Mesendoderm (in vitro differentiated cells): ENCODE measurements at regions not wholly inside any gene's neighbourhood (a gene's known extent, or its start where the extent isn't known, plus 50 kb on each side); places are given as distances from the start of the nearest gene placed in this dataset.

Experiments used
- DNase-seq: peaks from one replicate; pipeline ENCODE4 v3.0.0; 2013
- H2AK5ac ChIP-seq: 2 replicates; pipeline ENCODE4 v1.6.1; 2013; ENCODE audit warnings: low read length, inconsistent platforms
- H2BK120ac ChIP-seq: 2 replicates; pipeline ENCODE4 v1.6.1; 2013; ENCODE audit warnings: low read depth, mild to moderate bottlenecking, low read length, moderate library complexity, mixed read lengths
- H2BK15ac ChIP-seq: replicated peaks from 2 replicates; pipeline ENCODE4 v1.6.1; 2013; ENCODE audit warnings: low read depth, mild to moderate bottlenecking, moderate library complexity
- H2BK5ac ChIP-seq: 2 replicates; pipeline ENCODE4 v1.6.1; 2013; ENCODE audit warnings: low read length, inconsistent platforms
- H3K18ac ChIP-seq: 2 replicates; pipeline ENCODE4 v1.6.1; 2013; ENCODE audit warnings: mild to moderate bottlenecking, low read length, mixed read lengths
- H3K23ac ChIP-seq: one replicate; pipeline ENCODE4 v1.6.1; 2013; ENCODE audit warnings: low read length
- H3K27ac ChIP-seq: 2 replicates; pipeline ENCODE4 v1.5.1; 2013; ENCODE audit warnings: low read depth, mild to moderate bottlenecking, inconsistent platforms, low read length, moderate library complexity
- H3K27me3 ChIP-seq: 2 replicates; pipeline ENCODE4 v1.6.1; 2013; ENCODE audit warnings: low read length, control low read depth, mild to moderate bottlenecking, inconsistent platforms; ENCODE audit not compliant: insufficient read depth, poor library complexity
- H3K36me3 ChIP-seq: 2 replicates; pipeline ENCODE4 v1.6.1; 2013; ENCODE audit warnings: low read length, inconsistent platforms; ENCODE audit not compliant: control insufficient read depth, insufficient read depth
- H3K4ac ChIP-seq: one replicate; pipeline ENCODE4 v1.6.1; 2013; ENCODE audit warnings: low read depth, mild to moderate bottlenecking, low read length, moderate library complexity
- H3K4me1 ChIP-seq: 2 replicates; pipeline ENCODE4 v1.6.1; 2013; ENCODE audit warnings: low read depth, low read length, inconsistent platforms; ENCODE audit not compliant: control insufficient read depth
- H3K4me2 ChIP-seq: 2 replicates; pipeline ENCODE4 v1.6.1; 2013; ENCODE audit warnings: low read length
- H3K4me3 ChIP-seq: 2 replicates; pipeline ENCODE4 v1.5.1; 2013; ENCODE audit warnings: mild to moderate bottlenecking, low read length
- H3K56ac ChIP-seq: one replicate; pipeline ENCODE4 v1.6.1; 2013; ENCODE audit warnings: low read length
- H3K79me1 ChIP-seq: 2 replicates; pipeline ENCODE4 v1.6.1; 2013; ENCODE audit warnings: low read length, inconsistent platforms
- H3K79me2 ChIP-seq: 2 replicates; pipeline ENCODE4 v1.6.1; 2013; ENCODE audit warnings: mild to moderate bottlenecking, low read length; ENCODE audit not compliant: control insufficient read depth, insufficient read depth
- H3K9ac ChIP-seq: 2 replicates; pipeline ENCODE4 v1.6.1; 2013; ENCODE audit warnings: low read length, inconsistent platforms
- H4K5ac ChIP-seq: one replicate; pipeline ENCODE4 v1.6.1; 2013; ENCODE audit warnings: low read length
- H4K8ac ChIP-seq: one replicate; pipeline ENCODE4 v1.6.1; 2013; ENCODE audit warnings: low read depth, mild to moderate bottlenecking, control low read depth, low read length, moderate library complexity
- WGBS: extraction: QIAGEN DNeasy Blood & Tissue Kit; methylation state at CpG from one replicate; pipeline ENCODE4 v1.1.7; 2013; ENCODE audit warnings: low lambda C conversion rate, missing lambda C conversion rate; ENCODE audit not compliant: insufficient coverage; ENCODE audit errors: extremely low coverage; 5-methylcytosine and 5-hydroxymethylcytosine counted together

DNA sequence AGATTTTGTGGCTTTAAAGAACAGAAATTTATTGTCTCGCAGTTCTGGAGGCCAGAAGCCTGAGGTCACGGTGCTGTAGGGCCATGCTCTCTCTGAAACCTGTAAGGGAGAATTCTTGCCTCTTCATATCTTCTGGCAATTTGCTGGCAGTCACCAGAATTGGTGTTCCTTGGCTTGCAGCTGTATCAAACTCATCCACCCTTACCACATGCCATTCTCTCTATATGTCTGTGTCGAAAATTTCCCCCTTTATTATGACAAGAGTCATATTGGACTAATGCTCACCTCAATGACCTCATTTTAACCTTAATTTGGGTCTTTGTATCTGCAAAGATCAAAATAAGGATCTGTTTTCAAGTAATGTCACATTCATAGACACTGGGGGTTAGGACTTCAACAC lies 266.7 kb downstream of the IL20RB start:
- Histone ChIP-seq H3K9ac (no peak overlapping the region), H3K4me3 (no peak overlapping the region), H3K36me3 (no peaks in the 10 kb centered on the region), H3K79me1 (no peaks in the 10 kb centered on the region), H4K5ac (no peak overlapping the region), H2BK15ac (no peak overlapping the region), H2BK5ac (no peak overlapping the region), H3K4me2 (no peak overlapping the region), H2AK5ac (no peak overlapping the region), H3K23ac (no peak overlapping the region), H3K4ac (no peak overlapping the region), H3K18ac (no peak overlapping the region), H3K79me2 (no peaks in the 10 kb centered on the region), H3K27ac (no peak overlapping the region), H3K27me3 (no peaks in the 10 kb centered on the region), H2BK120ac (no peak overlapping the region), H3K4me1 (no peaks in the 10 kb centered on the region), H4K8ac (no peak overlapping the region), H3K56ac (no peak overlapping the region)
- no peak for DNase-seq
- WGBS: no CpG with 5 or more reads among the region's 3 CpGs

DNA sequence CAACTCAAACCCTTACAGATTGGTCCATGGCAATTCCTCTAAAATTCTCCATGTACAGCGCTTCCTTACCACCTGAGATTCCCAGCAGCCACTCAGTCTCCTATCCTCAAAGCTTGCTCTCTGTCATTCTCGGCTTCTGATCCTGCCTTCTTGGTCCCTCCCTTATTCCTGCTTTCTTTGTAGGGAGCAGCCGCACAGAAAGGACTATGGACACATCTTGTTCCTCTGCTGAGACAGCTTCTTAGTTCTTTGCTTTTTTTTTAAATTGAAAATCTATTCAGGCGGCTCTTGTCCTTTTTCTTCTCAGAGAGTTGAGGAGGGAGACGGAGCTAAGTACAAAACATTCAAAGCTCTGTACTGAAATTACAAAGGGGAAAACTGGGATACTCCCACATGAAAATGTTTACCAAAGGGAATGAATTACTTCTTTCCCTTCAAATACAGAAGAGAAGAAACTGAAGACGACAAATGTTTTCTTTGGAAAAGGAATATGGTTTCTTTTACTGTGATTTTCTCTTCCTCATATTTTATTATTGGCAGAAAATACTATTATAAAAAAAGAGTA lies 285.1 kb downstream of the IL20RB start:
- Histone ChIP-seq H3K79me2 (no peaks in the 10 kb centered on the region), H2BK120ac (no peak overlapping the region), H2BK5ac (no peak overlapping the region), H3K27me3 (no peaks in the 10 kb centered on the region), H3K9ac (no peak overlapping the region), H2AK5ac (no peak overlapping the region), H3K4ac (no peak overlapping the region), H3K4me3 (no peak overlapping the region), H2BK15ac (no peak overlapping the region), H3K36me3 (no peaks in the 10 kb centered on the region), H3K56ac (no peak overlapping the region), H3K79me1 (no peaks in the 10 kb centered on the region), H3K23ac (no peak overlapping the region), H4K8ac (no peak overlapping the region), H3K4me1 (no peaks in the 10 kb centered on the region), H3K4me2 (no peak overlapping the region), H4K5ac (no peak overlapping the region), H3K27ac (no peak overlapping the region), H3K18ac (no peak overlapping the region)
- no peak for DNase-seq
- WGBS: no CpG with 5 or more reads among the region's 6 CpGs

DNA sequence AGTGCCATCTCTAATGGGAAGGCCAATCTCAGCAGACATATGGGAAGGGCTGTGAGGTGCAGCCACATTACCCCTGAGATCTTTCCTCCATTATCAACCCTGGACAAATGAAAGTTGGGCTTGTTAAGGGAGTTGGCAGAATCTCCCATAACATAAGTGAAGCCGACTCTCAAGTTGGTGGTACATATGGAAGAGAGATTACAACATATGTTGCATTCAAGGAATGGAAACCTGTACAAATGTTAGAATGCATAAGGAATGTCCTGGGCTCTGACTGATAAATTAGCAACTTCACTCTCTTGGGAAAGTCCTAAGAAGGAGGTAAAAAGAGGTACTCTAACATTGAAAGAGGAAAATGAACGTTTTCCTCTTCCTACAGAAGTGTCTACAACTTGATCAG lies 288.7 kb downstream of the IL20RB start:
- no peak for DNase-seq
- H4K5ac ChIP-seq: no peak overlapping the region
- no peak overlapping the region for H2BK5ac ChIP-seq
- H3K23ac ChIP-seq: no peak overlapping the region
- H3K36me3 ChIP-seq: no peaks in the 10 kb centered on the region
- H3K4ac ChIP-seq: no peak overlapping the region
- H2BK120ac ChIP-seq: no peak overlapping the region
- H3K27me3 ChIP-seq: no peaks in the 10 kb centered on the region
- no peak overlapping the region for H2AK5ac ChIP-seq
- H3K79me2 ChIP-seq: no peaks in the 10 kb centered on the region
- H3K18ac ChIP-seq: no peak overlapping the region
- no peaks in the 10 kb centered on the region for H3K4me1 ChIP-seq
- H3K4me2 ChIP-seq: no peak overlapping the region
- H3K79me1 ChIP-seq: no peaks in the 10 kb centered on the region
- WGBS: no CpG with 5 or more reads among the region's 2 CpGs
- H4K8ac ChIP-seq: no peak overlapping the region
- no peak overlapping the region for H3K9ac ChIP-seq
- no peak overlapping the region for H3K27ac ChIP-seq
- no peak overlapping the region for H2BK15ac ChIP-seq
- H3K56ac ChIP-seq: no peak overlapping the region
- no peak overlapping the region for H3K4me3 ChIP-seq

DNA sequence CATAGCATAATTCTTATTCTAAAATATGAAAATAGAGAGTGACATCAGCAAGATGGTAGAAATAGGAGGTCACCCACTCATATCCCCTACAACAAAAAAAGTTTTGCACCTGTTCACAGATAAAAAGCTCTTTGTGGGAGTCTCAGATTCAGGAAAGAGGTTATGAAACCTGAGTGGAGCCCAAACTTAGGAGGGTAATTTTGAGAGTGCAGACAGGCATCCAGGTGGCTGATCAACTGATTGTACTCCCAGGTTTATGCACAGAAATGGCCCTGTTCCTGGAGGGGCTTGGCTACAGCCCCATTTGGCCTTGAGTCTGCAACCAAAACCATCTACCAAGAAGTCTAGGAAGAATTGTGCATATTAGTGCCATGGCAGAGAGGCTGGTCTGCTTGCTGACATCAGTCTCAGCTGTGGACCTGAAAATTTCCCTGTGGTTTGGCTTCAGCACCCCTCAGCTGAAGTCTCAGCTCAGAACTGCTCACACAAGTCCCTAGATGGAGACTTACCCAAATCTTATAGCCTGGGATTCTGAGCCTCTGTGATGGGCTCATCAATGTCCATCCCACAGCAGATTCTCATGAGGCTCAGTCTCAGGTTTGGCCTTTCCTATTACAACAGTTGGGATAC lies 291.6 kb downstream of the IL20RB start:
- Histone ChIP-seq H3K4me1 (no peaks in the 10 kb centered on the region), H2BK15ac (no peak overlapping the region), H4K5ac (no peak overlapping the region), H3K18ac (no peak overlapping the region), H3K4ac (no peak overlapping the region), H3K27ac (no peak overlapping the region), H3K79me1 (no peaks in the 10 kb centered on the region), H2BK120ac (no peak overlapping the region), H2BK5ac (no peak overlapping the region), H2AK5ac (no peak overlapping the region), H3K36me3 (no peaks in the 10 kb centered on the region), H3K27me3 (no peaks in the 10 kb centered on the region), H4K8ac (no peak overlapping the region), H3K23ac (no peak overlapping the region), H3K79me2 (no peaks in the 10 kb centered on the region), H3K9ac (no peak overlapping the region), H3K4me3 (no peak overlapping the region), H3K56ac (no peak overlapping the region), H3K4me2 (no peak overlapping the region)
- DNase-seq: no peak

GRCh38 chr3:137259089-137259488 lies 301.3 kb downstream of the IL20RB start:
- Histone ChIP-seq H3K4ac (no peak overlapping the region), H3K23ac (no peak overlapping the region), H3K4me3 (no peak overlapping the region), H3K4me2 (no peak overlapping the region), H3K4me1 (no peaks in the 10 kb centered on the region), H3K18ac (no peak overlapping the region), H3K27me3 (no peaks in the 10 kb centered on the region), H4K8ac (no peak overlapping the region), H3K79me1 (no peaks in the 10 kb centered on the region), H2BK15ac (no peak overlapping the region), H2AK5ac (no peak overlapping the region), H4K5ac (no peak overlapping the region), H2BK5ac (no peak overlapping the region), H3K9ac (no peak overlapping the region), H3K79me2 (no peaks in the 10 kb centered on the region), H2BK120ac (no peak overlapping the region), H3K56ac (no peak overlapping the region), H3K27ac (no peak overlapping the region), H3K36me3 (no peaks in the 10 kb centered on the region)
- no peak for DNase-seq
- no CpG with 5 or more reads among the region's 3 CpGs for WGBS

- no peak overlapping the region for H2BK15ac ChIP-seq
- no peak overlapping the region for H2AK5ac ChIP-seq
- H3K79me2 ChIP-seq: no peaks in the 10 kb centered on the region
- H4K5ac ChIP-seq: no peak overlapping the region
- no peak overlapping the region for H2BK5ac ChIP-seq
- H3K27ac ChIP-seq: no peak overlapping the region
- no peaks in the 10 kb centered on the region for H3K79me1 ChIP-seq
- no peak overlapping the region for H3K4me3 ChIP-seq
- H3K4ac ChIP-seq: no peak overlapping the region
- no peak overlapping the region for H3K4me2 ChIP-seq
- no peak overlapping the region for H2BK120ac ChIP-seq
- H3K27me3 ChIP-seq: no peaks in the 10 kb centered on the region
- no peak overlapping the region for H4K8ac ChIP-seq
- no peak overlapping the region for H3K9ac ChIP-seq
- H3K36me3 ChIP-seq: no peaks in the 10 kb centered on the region
- no peak overlapping the region for H3K23ac ChIP-seq
- H3K4me1 ChIP-seq: no peaks in the 10 kb centered on the region
- DNase-seq: peak; percentile 80
- WGBS: no CpG with 5 or more reads among the region's 5 CpGs
- no peak overlapping the region for H3K56ac ChIP-seq
- H3K18ac ChIP-seq: no peak overlapping the region
These were observed 301.9 kb downstream of the IL20RB start for GRCh38 chr3:137259701-137260100.
